Lower leg skin (tissue), 4 donors: ENCODE measurements at regions not wholly inside any gene's neighbourhood (a gene's known extent, or its start where the extent isn't known, plus 50 kb on each side); places are given as distances from the start of the nearest gene placed in this dataset.

Experiments used
- DNase-seq, 2 donors: peaks; one replicate each; pipeline ENCODE4 v3.0.0-alpha.2; 2019; ENCODE audit warnings: low spot score in 2 of 2
- H3K4me3 ChIP-seq: fragments of 200-600 bp; sonication (generic); 2 replicates; pipeline ENCODE4 v1.5.1; 2017; ENCODE audit warnings: mild to moderate bottlenecking, low read depth; ENCODE audit not compliant: poor library complexity, severe bottlenecking
- CTCF ChIP-seq, 3 donors: fragments of 450-650 bp; IDR thresholded peaks; one replicate each; pipeline ENCODE4 v1.5.1; 2016; ENCODE audit warnings: antibody characterized with exemption in 3 of 3, mild to moderate bottlenecking in 3 of 3, moderate library complexity in 2 of 3
- POLR2A ChIP-seq, 2 donors: fragments of 450-650 bp; IDR thresholded peaks; one replicate each; pipeline ENCODE4 v1.6.1; 2016 to 2017; ENCODE audit warnings: antibody characterized with exemption in 2 of 2, mild to moderate bottlenecking in 1 of 2, moderate library complexity in 1 of 2
- WGBS, 2 donors: methylation state at CpG; one replicate each; pipeline ENCODE4 v1.1.5; 2018; 5-methylcytosine and 5-hydroxymethylcytosine counted together
- intact Hi-C: fragments of 100-400 bp; cut with DNase I; formaldehyde crosslinking; loops from one replicate; pipeline ENCODE4 v1.15.0; 2023; ENCODE audit warnings: low total_unique reads

- intact Hi-C loops: no loop called here
- DNase-seq: no peak
- no peak overlapping the region for H3K4me3 ChIP-seq
- TF ChIP-seq CTCF (IDR thresholded peaks at IDR 0.05): no peak
- no peak for TF ChIP-seq POLR2A (IDR thresholded peaks at IDR 0.05)
Observed at GRCh38 chr13:59472134-59472533, 691.6 kb downstream of the DIAPH3 start.

GRCh38 chr13:59474696-59475095, 689.0 kb downstream of the DIAPH3 start:
- intact Hi-C loops: no loop called here
- 73 to 76% methylated on average over 1 of the region's 1 CpG for WGBS, 2 donors
- no peak overlapping the region for H3K4me3 ChIP-seq
- DNase-seq: no peak
- TF ChIP-seq POLR2A (IDR thresholded peaks at IDR 0.05): no peak
- no peak for TF ChIP-seq CTCF (IDR thresholded peaks at IDR 0.05)

GRCh38 chr13:59475911-59476310, 687.8 kb downstream of the DIAPH3 start:
- 51 to 69% methylated on average over 2 of the region's 2 CpGs for WGBS, 2 donors
- intact Hi-C loops: no loop called here

GRCh38 chr13:59476366-59476765, 687.4 kb downstream of the DIAPH3 start:
- intact Hi-C loops: no loop called here
- 38 to 45% methylated on average over 2 of the region's 2 CpGs for WGBS, 2 donors
- H3K4me3 ChIP-seq: no peak overlapping the region
- DNase-seq: no peak
- no peak for TF ChIP-seq CTCF (IDR thresholded peaks at IDR 0.05)
- TF ChIP-seq POLR2A (IDR thresholded peaks at IDR 0.05): no peak

More at GRCh38 chr13:59475911-59476310, 687.8 kb downstream of the DIAPH3 start:
- no peak for TF ChIP-seq POLR2A (IDR thresholded peaks at IDR 0.05)
- TF ChIP-seq CTCF (IDR thresholded peaks at IDR 0.05): no peak
- no peak for DNase-seq
- H3K4me3 ChIP-seq: no peak overlapping the region

GRCh38 chr13:59477011-59477410, 686.7 kb downstream of the DIAPH3 start:
- no peak for DNase-seq
- no peak overlapping the region for H3K4me3 ChIP-seq
- WGBS, 2 donors: 91 to 93% methylated on average over 3 of the region's 3 CpGs
- TF ChIP-seq POLR2A (IDR thresholded peaks at IDR 0.05) (no peak), CTCF (IDR thresholded peaks at IDR 0.05) (no peak)
- intact Hi-C loops: no loop called here

- intact Hi-C loops: no loop called here
- no peak for DNase-seq
- TF ChIP-seq CTCF (IDR thresholded peaks at IDR 0.05) (no peak), POLR2A (IDR thresholded peaks at IDR 0.05) (no peak)
- WGBS, 2 donors: 79% methylated on average over 7 of the region's 7 CpGs
- H3K4me3 ChIP-seq: no peak overlapping the region
Observed at GRCh38 chr13:59478908-59479307, 684.8 kb downstream of the DIAPH3 start.
